Right cardiac atrium (tissue), 5 donors: ENCODE measurements at regions not wholly inside any gene's neighbourhood (a gene's known extent, or its start where the extent isn't known, plus 50 kb on each side); places are given as distances from the start of the nearest gene placed in this dataset.

ENCODE experiments used
- ATAC-seq, 2 donors: fragments of 200-7000 bp; cut with Tn5 transposase; one replicate each; pipeline versions ENCODE4 v1.8.0 to v1.9.1; 2020; ENCODE audit warnings: moderate library complexity in 2 of 2, mild to moderate bottlenecking in 1 of 2
- DNase-seq, 3 donors: peaks; one replicate each; pipeline ENCODE4 v3.0.0-alpha.2; 2020
- H3K27ac ChIP-seq: one replicate; pipeline ENCODE4 v1.5.1; 2013; ENCODE audit warnings: mild to moderate bottlenecking, low read length, control low read depth, moderate library complexity
- H3K27me3 ChIP-seq: one replicate; pipeline ENCODE4 v1.6.1; 2013; ENCODE audit not compliant: control insufficient read depth, insufficient read depth
- H3K4me1 ChIP-seq: one replicate; pipeline ENCODE4 v1.6.1; 2013; ENCODE audit warnings: low read length; ENCODE audit not compliant: control insufficient read depth, insufficient read depth
- H3K4me3 ChIP-seq: one replicate; pipeline ENCODE4 v1.5.1; 2013; ENCODE audit warnings: low read length, control low read depth
- H3K9me3 ChIP-seq: one replicate; pipeline ENCODE4 v1.6.1; 2013; ENCODE audit warnings: low read length; ENCODE audit not compliant: control insufficient read depth
- WGBS: extraction: QIAGEN DNeasy Blood & Tissue Kit; methylation state at CpG from one replicate; pipeline ENCODE4 v1.1.7; 2013; 5-methylcytosine and 5-hydroxymethylcytosine counted together
- intact Hi-C, 4 donors: fragments of 100-400 bp; cut with DNase I; formaldehyde crosslinking; loops; one replicate each; pipeline versions ENCODE4 v1.11.0 to v1.14.0; 2022 to 2023
- donor health status: healthy with polysubstance abuse.
- donor health status: DM: no; HTN: yes; CAD: no.
- donor health status: DM: no; HTN: no; CAD: no.
- donor health status: DM: no; HTN: yes; CAD: no; lungs with severe emphysema.
- donor health status: DM: yes; HTN: yes; CAD: no.

DNA sequence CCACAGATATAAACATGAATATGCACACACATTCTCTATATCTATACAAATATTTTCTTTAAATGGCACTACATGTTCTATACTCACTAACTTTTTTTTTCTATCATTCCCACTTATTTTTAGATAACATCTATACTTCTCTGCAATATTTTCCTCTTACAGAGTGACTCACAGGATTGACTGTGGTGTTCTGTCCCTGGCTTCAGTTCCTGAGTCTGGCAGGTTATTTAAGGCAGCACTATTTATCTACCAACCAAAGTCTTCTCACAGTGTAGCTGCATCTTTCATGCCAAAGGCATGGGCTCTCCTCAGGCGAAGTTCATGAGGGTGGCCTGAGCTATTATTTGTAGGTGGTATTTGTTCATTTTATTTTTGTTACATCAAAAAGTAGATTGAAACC is 409.0 kb downstream of the PRR16 start:
- Histone ChIP-seq H3K27ac (no peak overlapping the region), H3K4me1 (no peaks in the 10 kb centered on the region), H3K9me3 (no peaks in the 10 kb centered on the region), H3K27me3 (no peaks in the 10 kb centered on the region), H3K4me3 (no peak overlapping the region)
- no peak for DNase-seq
- WGBS = 59% methylated on average over 1 of the region's 1 CpG
- ATAC-seq = no peak
- intact Hi-C loops = no loop called here

DNA sequence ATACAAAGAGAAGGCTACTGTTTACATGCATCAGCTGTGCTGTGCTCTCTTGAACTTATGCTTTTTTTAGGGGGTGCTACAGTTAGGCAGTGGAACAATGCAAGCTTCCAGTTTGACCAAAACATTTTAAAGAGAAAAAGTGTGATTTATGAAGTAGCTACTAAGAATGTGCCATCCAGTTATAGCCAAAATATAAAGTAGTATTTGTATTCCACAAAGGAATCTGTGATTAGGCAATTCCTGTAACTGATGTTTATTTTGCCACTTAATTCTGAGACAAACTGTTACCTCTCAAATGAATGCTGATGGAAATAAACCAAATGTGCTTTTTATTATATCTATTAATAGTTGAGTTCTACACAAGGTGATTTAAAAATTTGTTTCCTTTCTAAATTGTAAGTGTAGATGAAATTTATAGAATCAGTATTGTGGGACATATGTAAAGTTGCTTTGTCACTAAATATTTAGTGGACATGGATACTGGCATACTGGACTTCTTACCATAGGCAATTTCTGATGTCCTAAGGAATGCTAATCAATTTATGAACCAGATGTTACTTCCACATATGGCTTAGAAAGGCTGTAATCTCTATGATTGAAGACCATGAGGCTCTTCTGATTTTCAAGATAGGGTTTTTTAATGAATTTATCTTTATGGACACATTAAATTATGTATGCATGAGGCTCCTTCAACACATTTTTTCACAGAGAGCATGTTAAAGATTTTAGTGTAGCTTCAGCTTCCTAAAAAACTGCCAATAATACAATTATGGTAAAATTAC is 410.2 kb downstream of the PRR16 start:
- ATAC-seq (no peak), DNase-seq (no peak)
- Histone ChIP-seq H3K27me3 (no peaks in the 10 kb centered on the region), H3K9me3 (no peaks in the 10 kb centered on the region), H3K4me3 (no peak overlapping the region), H3K27ac (no peak overlapping the region), H3K4me1 (no peaks in the 10 kb centered on the region)
- intact Hi-C loops = no loop called here

DNA sequence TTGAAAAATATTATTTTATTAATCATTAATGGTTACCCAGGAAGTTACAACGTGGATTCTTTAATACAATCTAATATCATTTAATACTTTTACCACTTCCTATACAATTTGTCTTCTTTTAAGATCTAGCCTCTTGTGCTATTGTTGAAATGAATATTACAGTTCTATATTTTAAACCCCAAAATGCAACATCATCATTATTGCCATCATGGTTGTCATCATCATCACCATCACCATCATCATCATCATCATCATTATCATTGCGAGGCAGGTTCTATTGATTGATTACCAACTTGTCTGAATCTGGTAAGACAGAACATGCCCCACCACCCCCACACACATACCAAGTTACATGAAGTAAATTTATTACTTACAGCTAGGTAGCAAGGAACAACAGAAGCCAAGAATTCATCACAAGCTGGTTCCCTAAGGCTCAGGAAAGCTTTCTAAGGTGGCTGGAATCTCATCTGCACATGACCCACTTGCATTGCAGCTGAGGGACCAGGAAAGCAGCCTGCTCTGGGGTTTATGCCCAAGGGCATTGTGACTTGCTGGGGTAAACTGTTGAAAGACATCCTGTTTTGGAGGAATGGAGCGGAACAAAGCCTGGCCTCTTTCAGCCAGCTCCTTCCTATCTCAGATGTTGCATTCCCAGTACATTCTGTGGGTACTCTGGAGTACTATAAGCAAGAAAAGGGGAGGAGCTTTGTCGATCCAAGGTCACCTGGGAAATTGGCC is 418.1 kb downstream of the PRR16 start:
- intact Hi-C loops = no loop called here
- H3K9me3 ChIP-seq = no peaks in the 10 kb centered on the region
- H3K4me1 ChIP-seq = no peaks in the 10 kb centered on the region
- 81% methylated on average over 4 of the region's 4 CpGs for WGBS
- H3K27ac ChIP-seq = no peak overlapping the region
- DNase-seq (no peak), ATAC-seq (no peak)
- no peak overlapping the region for H3K4me3 ChIP-seq
- no peaks in the 10 kb centered on the region for H3K27me3 ChIP-seq

DNA sequence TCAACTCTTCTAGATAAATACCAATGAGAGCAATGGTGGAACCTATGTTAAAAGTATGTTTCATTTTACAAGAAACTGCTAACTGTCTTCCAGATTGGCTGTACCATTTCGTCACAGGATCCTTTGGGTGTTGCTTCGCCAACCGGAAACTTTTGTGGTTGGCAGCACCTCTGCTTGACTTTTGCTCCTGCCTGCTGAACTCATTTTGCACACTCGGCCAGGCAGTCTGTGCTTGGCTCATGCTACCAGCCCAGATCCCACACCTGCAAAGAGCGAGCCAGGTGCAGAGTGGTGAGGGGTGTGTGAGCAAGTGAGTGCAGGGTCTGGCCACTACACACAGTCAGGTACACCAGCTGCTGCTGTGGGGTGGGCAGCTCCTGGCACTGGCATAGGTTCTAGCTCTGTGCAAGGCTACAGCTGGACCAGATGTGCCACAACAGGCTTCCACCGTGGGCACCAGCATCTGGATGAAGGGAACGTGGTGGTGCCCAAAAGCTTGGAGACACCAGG is 422.3 kb downstream of the PRR16 start:
- no peak for DNase-seq
- Histone ChIP-seq H3K4me3 (no peak overlapping the region), H3K4me1 (no peaks in the 10 kb centered on the region), H3K9me3 (no peaks in the 10 kb centered on the region), H3K27ac (no peak overlapping the region), H3K27me3 (no peaks in the 10 kb centered on the region)
- ATAC-seq = no peak
- intact Hi-C loops = no loop called here
- 83% methylated on average over 7 of the region's 7 CpGs for WGBS

DNA sequence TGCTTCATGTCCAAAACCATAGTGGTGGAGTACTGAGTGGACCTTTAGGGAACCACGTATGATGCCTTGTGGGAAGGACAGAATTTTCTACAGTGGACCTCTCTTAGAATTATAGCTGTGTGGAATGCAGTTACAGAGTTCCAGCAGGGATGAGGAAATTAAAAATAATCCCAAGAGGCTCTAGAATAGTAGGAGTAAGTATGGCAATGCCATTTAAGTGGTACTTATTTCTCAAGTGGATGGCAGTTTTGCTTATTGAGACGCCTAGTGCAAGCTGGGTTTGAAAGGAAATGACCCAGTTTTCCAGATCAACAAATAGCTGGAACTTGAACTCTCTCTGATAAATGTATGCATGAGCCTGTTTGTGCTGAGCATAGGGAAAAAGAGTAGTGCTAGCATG is 431.6 kb downstream of the PRR16 start:
- H3K4me1 ChIP-seq = no peaks in the 10 kb centered on the region
- H3K27me3 ChIP-seq = no peaks in the 10 kb centered on the region
- no peak overlapping the region for H3K4me3 ChIP-seq
- 70% methylated on average over 2 of the region's 2 CpGs for WGBS
- ATAC-seq (no peak), DNase-seq (no peak)
- no peak overlapping the region for H3K27ac ChIP-seq
- H3K9me3 ChIP-seq = no peaks in the 10 kb centered on the region
- intact Hi-C loops = no loop called here

DNA sequence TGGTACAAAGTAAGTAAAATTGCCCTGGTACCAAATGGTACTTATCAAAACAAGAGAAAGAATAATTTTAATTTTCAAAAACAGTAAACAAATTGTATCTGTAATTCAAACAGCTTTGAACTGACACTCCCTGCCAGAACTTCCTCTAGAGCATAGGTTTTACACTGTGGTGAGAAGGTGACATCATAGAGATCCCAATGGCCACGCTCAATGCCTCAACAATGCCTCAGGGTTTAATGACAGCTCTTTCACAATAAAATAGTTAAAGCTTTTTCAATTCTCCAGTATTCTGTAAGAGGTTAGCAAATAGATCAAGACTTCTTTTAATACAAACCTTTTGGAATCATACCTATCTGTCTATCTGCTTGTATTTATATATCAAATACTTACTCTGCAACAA is 437.1 kb downstream of the PRR16 start:
- Histone ChIP-seq H3K4me1 (no peaks in the 10 kb centered on the region), H3K27me3 (no peaks in the 10 kb centered on the region), H3K27ac (no peak overlapping the region), H3K9me3 (no peaks in the 10 kb centered on the region), H3K4me3 (no peak overlapping the region)
- ATAC-seq (no peak), DNase-seq (no peak)
- 55% methylated on average over 1 of the region's 1 CpG for WGBS
- intact Hi-C loops = no loop called here

DNA sequence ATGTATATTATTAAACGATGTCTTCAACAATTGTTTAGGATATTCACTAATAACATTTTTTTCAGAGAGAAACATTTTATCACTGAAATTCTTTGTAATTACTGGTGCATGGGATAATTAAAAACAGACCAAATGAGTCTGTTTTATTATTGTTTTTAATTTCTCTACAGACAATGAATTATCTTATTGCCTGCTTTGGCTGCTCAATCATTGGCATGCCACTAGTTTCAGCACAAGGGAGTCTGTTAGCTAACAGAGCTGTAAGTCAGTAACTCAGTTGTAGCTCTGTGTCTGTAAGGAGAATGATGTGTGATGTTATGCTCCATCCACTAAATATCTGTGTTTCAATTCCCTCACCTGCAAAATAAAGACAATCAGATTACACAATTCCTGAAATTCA is 443.9 kb downstream of the PRR16 start:
- Histone ChIP-seq H3K4me3 (no peak overlapping the region), H3K4me1 (no peaks in the 10 kb centered on the region), H3K27me3 (no peaks in the 10 kb centered on the region), H3K27ac (no peak overlapping the region), H3K9me3 (no peaks in the 10 kb centered on the region)
- no peak for DNase-seq
- WGBS = 97% methylated on average over 1 of the region's 1 CpG
- intact Hi-C loops = no loop called here
- no peak for ATAC-seq

DNA sequence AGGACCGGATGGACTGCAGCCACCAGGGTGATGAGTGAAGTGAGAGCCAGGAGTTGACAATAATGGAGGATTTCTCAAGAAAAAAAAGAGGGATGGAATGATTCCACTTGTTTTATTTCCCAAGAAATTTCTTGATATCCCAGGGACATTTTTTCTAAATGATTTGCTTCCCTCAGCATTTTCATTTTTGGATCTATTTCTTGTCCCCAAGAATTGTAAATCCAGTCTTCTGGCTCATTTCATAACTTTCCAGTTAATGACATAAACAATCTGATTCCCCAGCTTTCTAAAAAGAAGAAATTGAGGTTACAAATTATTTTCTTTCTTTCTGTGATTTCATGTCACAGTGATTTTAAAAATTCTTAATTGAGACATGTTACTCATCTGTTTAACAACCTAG is 446.5 kb downstream of the PRR16 start:
- H3K9me3 ChIP-seq = no peaks in the 10 kb centered on the region
- no peaks in the 10 kb centered on the region for H3K27me3 ChIP-seq
- DNase-seq (no peak), ATAC-seq (no peak)
- 36% methylated on average over 1 of the region's 1 CpG for WGBS
- no peak overlapping the region for H3K27ac ChIP-seq
- no peaks in the 10 kb centered on the region for H3K4me1 ChIP-seq
- no peak overlapping the region for H3K4me3 ChIP-seq
- intact Hi-C loops = no loop called here

DNA sequence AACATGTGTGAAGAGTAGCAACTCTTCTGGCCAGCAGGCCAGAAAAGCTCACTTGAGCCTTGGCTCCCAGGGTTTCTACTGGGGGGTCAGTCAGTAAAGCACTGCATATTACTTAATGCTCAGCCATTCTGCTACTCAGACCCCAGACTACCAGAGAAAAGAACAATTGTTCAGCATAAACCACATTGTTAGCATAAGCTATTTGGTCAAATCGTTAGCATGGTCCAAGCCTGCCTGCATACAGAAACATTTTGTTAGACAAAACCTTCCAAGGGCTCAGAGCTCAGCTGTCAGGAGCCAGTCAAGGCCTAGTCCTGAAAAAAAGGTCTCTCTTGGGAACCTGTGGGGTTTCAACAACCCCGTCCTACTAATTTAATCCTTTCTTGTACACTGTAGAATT is 449.3 kb downstream of the PRR16 start:
- H3K27ac ChIP-seq = no peak overlapping the region
- no peaks in the 10 kb centered on the region for H3K9me3 ChIP-seq
- no peaks in the 10 kb centered on the region for H3K4me1 ChIP-seq
- intact Hi-C loops = no loop called here
- DNase-seq (no peak), ATAC-seq (no peak)
- H3K4me3 ChIP-seq = no peak overlapping the region
- 73% methylated on average over 2 of the region's 2 CpGs for WGBS
- no peaks in the 10 kb centered on the region for H3K27me3 ChIP-seq

DNA sequence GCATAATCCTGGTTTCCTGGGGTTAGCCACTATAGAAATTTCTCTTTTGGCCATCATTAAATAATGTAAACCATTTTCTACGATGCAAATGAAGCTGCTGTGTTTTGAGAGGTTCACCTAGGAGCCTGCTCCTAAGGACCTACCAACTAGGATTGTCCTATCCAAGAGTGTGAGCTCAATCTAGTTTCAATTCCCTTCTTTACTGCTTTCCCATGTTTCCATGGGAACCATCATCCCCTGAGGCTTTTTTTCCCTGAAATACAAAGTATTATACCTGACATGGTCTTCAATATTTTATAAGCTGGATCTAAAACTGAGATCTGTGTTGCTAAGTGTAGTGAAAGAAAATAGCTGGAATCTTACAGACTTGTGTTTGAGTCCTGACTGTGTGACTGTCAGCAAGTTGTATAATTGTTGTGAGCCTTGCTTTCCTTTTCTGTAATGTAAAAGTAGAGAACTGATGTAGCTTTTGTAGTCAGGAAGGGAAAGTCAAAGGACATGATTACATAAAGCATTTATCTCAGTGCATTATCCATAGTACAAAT is 453.2 kb downstream of the PRR16 start:
- no peak overlapping the region for H3K4me3 ChIP-seq
- H3K27me3 ChIP-seq = no peaks in the 10 kb centered on the region
- 59% methylated on average over 1 of the region's 1 CpG for WGBS
- no peaks in the 10 kb centered on the region for H3K4me1 ChIP-seq
- no peak for ATAC-seq
- no peak overlapping the region for H3K27ac ChIP-seq
- DNase-seq = no peak
- H3K9me3 ChIP-seq = no peaks in the 10 kb centered on the region
- intact Hi-C loops = no loop called here

DNA sequence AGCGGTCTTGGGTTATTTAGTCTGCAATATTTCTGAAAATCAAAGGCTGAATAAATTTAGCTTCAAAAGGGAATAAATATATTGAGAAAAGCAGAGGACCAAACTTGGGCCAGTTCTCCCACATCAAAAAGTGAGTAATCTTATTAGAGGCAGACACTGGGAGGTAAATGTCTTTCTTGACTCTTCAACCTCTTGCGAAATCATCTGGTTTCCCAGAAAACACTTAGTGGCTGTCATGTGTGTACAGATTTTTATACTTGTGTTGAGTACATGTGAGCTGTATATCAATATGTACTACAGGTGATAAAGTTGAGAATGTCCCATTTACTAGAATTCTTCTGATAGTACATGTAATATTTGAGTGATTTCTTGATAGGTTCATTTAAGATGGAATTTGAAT is 454.9 kb downstream of the PRR16 start:
- Histone ChIP-seq H3K27ac (no peak overlapping the region), H3K4me1 (no peaks in the 10 kb centered on the region), H3K4me3 (no peak overlapping the region), H3K27me3 (no peaks in the 10 kb centered on the region), H3K9me3 (no peaks in the 10 kb centered on the region)
- 95% methylated on average over 2 of the region's 2 CpGs for WGBS
- ATAC-seq (no peak), DNase-seq (no peak)
- intact Hi-C loops = no loop called here
